GM12878 (cell line): ENCODE measurements at regions not wholly inside any gene's neighbourhood (a gene's known extent, or its start where the extent isn't known, plus 50 kb on each side); places are given as distances from the start of the nearest gene placed in this dataset.

Source experiments
- ATAC-seq: fragments of 200-7000 bp; cut with Tn5 transposase; 3 replicates; pipeline ENCODE4 v1.9.1; 2020; ENCODE audit warnings: mild to moderate bottlenecking, moderate library complexity
- BruUV-seq: library from RNA; stranded (reverse); fragments of 400-500 nt; replicated peaks from 2 replicates; lab custom pipeline; 2021; lab: Mats Ljungman, UMichigan
- CTCF ChIA-PET: fragments of 300-600 bp; sonication (Branson Sonifier 250); formaldehyde crosslinking; extraction: SDS; loops from one replicate; lab custom pipeline; 2021; ENCODE audit warnings: inconsistent platforms; lab: Yijun Ruan, JAX
- POLR2A ChIA-PET: fragments of 350-600 bp; formaldehyde crosslinking; extraction: SDS; loops from one replicate; lab custom pipeline; 2021; ENCODE audit warnings: inconsistent platforms; lab: Charles Lee
- RAD21 ChIA-PET: fragments of 300-600 bp; sonication (Branson Sonifier 250); formaldehyde crosslinking; loops from one replicate; lab custom pipeline; 2023; ENCODE audit warnings: antibody characterized with exemption; ENCODE audit not compliant: unreplicated experiment; lab: Charles Lee
- SMC1A ChIA-PET: fragments of 300-600 bp; sonication (Branson Sonifier 250); formaldehyde crosslinking; loops from one replicate; lab custom pipeline; 2023; ENCODE audit not compliant: unreplicated experiment, uncharacterized antibody; lab: Charles Lee
- DNase-seq: peaks from one replicate; pipeline ENCODE4 v3.0.0-alpha.2; 2011; ENCODE audit warnings: low read depth, low spot score
- FAIRE-seq: peaks from 3 replicates; lab custom pipeline; 2011; peaks lifted over from hg19 to GRCh38; lab: Jason Lieb, UNC
- H2AFZ ChIP-seq: 2 replicates; pipeline ENCODE4 v1.6.0; 2011; ENCODE audit warnings: low read depth, low read length, control low read depth; ENCODE audit not compliant: control insufficient read depth
- H3K27ac ChIP-seq: 2 replicates; pipeline ENCODE4 v1.5.1; 2011; ENCODE audit warnings: control low read depth; ENCODE audit not compliant: control insufficient read depth, insufficient read depth
- H3K27me3 ChIP-seq, 2 experiments: replicated peaks in 1 of 2; 2 replicates each; pipeline versions ENCODE4 v1.6.0 to v1.6.1; 2011; ENCODE audit warnings: low read length in 1 of 2; ENCODE audit not compliant: control insufficient read depth in 2 of 2, insufficient read depth in 2 of 2
- H3K36me3 ChIP-seq, 2 experiments: 2 replicates each; pipeline ENCODE4 v1.5.1; 2011; ENCODE audit warnings: low read length in 1 of 2; ENCODE audit not compliant: control insufficient read depth in 2 of 2, insufficient read depth in 2 of 2
- H3K4me1 ChIP-seq: 2 replicates; pipeline ENCODE4 v1.6.1; 2011; ENCODE audit warnings: mild to moderate bottlenecking, low read length, moderate library complexity, mixed read lengths; ENCODE audit not compliant: control insufficient read depth, insufficient read depth
- H3K4me2 ChIP-seq: 2 replicates; pipeline ENCODE4 v1.6.0; 2011; ENCODE audit warnings: control low read depth; ENCODE audit not compliant: control insufficient read depth, insufficient read depth
- H3K4me3 ChIP-seq: fragments of 200-600 bp; sonication (generic); 2 replicates; pipeline ENCODE4 v1.5.1; 2016
- H3K79me2 ChIP-seq: 2 replicates; pipeline ENCODE4 v1.6.0; 2011; ENCODE audit warnings: low read length; ENCODE audit not compliant: control insufficient read depth, insufficient read depth
- H3K9ac ChIP-seq: 2 replicates; pipeline ENCODE4 v1.8.0; 2011; ENCODE audit warnings: low read length, control low read depth, mixed read lengths; ENCODE audit not compliant: control insufficient read depth, insufficient read depth
- H3K9me3 ChIP-seq: replicated peaks from 3 replicates; pipeline ENCODE4 v1.5.1; 2011; ENCODE audit warnings: mild to moderate bottlenecking, low read length; ENCODE audit not compliant: control insufficient read depth, insufficient read depth
- H4K20me1 ChIP-seq: 2 replicates; pipeline ENCODE4 v1.6.0; 2011; ENCODE audit not compliant: control insufficient read depth, insufficient read depth
- ATF3 ChIP-seq: IDR thresholded peaks from 2 replicates; pipeline ENCODE4 v1.6.1; 2011; ENCODE audit warnings: low read depth, mild to moderate bottlenecking, low read length, moderate library complexity, borderline replicate concordance; ENCODE audit errors: extremely low read depth
- CBFB ChIP-seq: IDR thresholded peaks from 2 replicates; pipeline ENCODE4 v1.6.1; 2016; ENCODE audit warnings: antibody characterized with exemption, low read depth
- CREM ChIP-seq: IDR thresholded peaks from 2 replicates; pipeline ENCODE4 v1.6.1; 2014; ENCODE audit warnings: antibody characterized with exemption, low read depth
- DPF2 ChIP-seq: fragments of 450-650 bp; IDR thresholded peaks from 2 replicates; pipeline ENCODE4 v1.6.1; 2017; ENCODE audit warnings: mild to moderate bottlenecking
- FOXK2 ChIP-seq: fragments of 450-650 bp; IDR thresholded peaks from 2 replicates; pipeline ENCODE4 v1.6.1; 2017; ENCODE audit warnings: mild to moderate bottlenecking, moderate library complexity
- HDAC6 ChIP-seq: fragments of 200-600 bp; sonication (generic); IDR thresholded peaks from one replicate; pipeline ENCODE4 v1.8.0; 2017; ENCODE audit warnings: antibody characterized with exemption; ENCODE audit not compliant: unreplicated experiment
- MLLT1 ChIP-seq: fragments of 450-650 bp; IDR thresholded peaks from 2 replicates; pipeline ENCODE4 v1.6.1; 2016; ENCODE audit warnings: mild to moderate bottlenecking
- MTA2 ChIP-seq: fragments of 450-650 bp; IDR thresholded peaks from 2 replicates; pipeline ENCODE4 v1.6.1; 2016; ENCODE audit warnings: low read depth, mild to moderate bottlenecking, moderate library complexity
- MYB ChIP-seq: fragments of 150-350 bp; IDR thresholded peaks from 2 replicates; pipeline ENCODE4 v1.6.1; 2014; ENCODE audit warnings: mild to moderate bottlenecking, low read depth, low read length, borderline replicate concordance
- MYC ChIP-seq: IDR thresholded peaks from 2 replicates; pipeline ENCODE4 v1.6.1; 2011; ENCODE audit warnings: mild to moderate bottlenecking, low read length, moderate library complexity, inconsistent platforms; ENCODE audit not compliant: insufficient read depth, insufficient replicate concordance, insufficient read length, severe bottlenecking
- NFXL1 ChIP-seq: fragments of 450-650 bp; IDR thresholded peaks from 2 replicates; pipeline ENCODE4 v1.6.1; 2017; ENCODE audit warnings: antibody characterized with exemption, mild to moderate bottlenecking, borderline replicate concordance
- NRF1 ChIP-seq: conservative IDR thresholded peaks from 2 replicates; pipeline ENCODE4 v1.6.1; 2011; ENCODE audit warnings: mild to moderate bottlenecking, low read depth, low read length, improper control_type of control experiment
- SMAD1 ChIP-seq: fragments of 450-650 bp; IDR thresholded peaks from 2 replicates; pipeline ENCODE4 v1.6.1; 2018; ENCODE audit warnings: mild to moderate bottlenecking, low read depth; ENCODE audit not compliant: partially characterized antibody
- SPI1 ChIP-seq: IDR thresholded peaks from 2 replicates; pipeline ENCODE4 v1.6.1; 2011; ENCODE audit warnings: low read depth, mild to moderate bottlenecking, low read length, moderate library complexity, borderline replicate concordance; ENCODE audit not compliant: insufficient read depth
- TAF1 ChIP-seq: IDR thresholded peaks from 2 replicates; pipeline ENCODE4 v1.6.1; 2011; ENCODE audit warnings: mild to moderate bottlenecking, low read depth, low read length, borderline replicate concordance
- WRNIP1 ChIP-seq: IDR thresholded peaks from 2 replicates; pipeline ENCODE4 v1.6.1; 2011; ENCODE audit warnings: low read depth, low read length, improper control_type of control experiment, borderline replicate concordance
- WGBS: methylation state at CpG from one replicate; pipeline ENCODE4 v1.1.6; 2016; ENCODE audit warnings: low lambda C conversion rate; ENCODE audit not compliant: insufficient replicate concordance, insufficient coverage; ENCODE audit errors: missing lambda C conversion rate; 5-methylcytosine and 5-hydroxymethylcytosine counted together
- in situ Hi-C: fragments of 300-500 bp; cut with MboI; formaldehyde crosslinking; loops from 9 replicates; pipeline ENCODE4 v1.14.3; 2018; ENCODE audit warnings: mixed read lengths
- intact Hi-C: fragments of 100-400 bp; cut with micrococcal nuclease; formaldehyde crosslinking; loops from one replicate; pipeline ENCODE4 v1.14.2; 2022; ENCODE audit not compliant: unreplicated experiment

DNA sequence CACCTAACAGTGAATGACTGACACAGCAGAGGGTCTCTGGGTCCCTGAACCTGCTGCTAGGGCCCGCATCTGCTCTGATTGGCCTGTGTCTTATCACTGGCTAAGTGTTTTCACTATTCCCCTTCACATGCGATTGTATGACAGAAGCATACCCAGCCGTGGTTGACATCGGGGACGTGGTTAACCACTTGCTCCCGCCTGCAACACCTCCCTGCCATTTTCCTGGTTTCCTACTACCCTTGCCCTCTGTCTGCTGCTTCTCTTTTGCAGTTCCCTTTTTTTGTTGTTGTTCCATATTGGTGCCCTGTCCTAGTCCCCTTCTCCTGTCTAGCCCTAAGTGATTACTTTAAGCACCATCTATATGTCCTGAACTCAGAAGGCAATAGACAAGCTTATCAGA lies 177.0 kb downstream of the RGS9 start:
- peaks cover 2 to 12% of the 10 kb centered on the region in 2 experiments; a peak in 2 of 4 replicates for H3K27me3 ChIP-seq
- no peak overlapping the region for H3K4me2 ChIP-seq
- H3K79me2 ChIP-seq, result no peaks in the 10 kb centered on the region
- ChIA-PET RAD21 (no interaction called here), CTCF (interaction anchor here (1.3 kb wide), 1 partner anchor 851 kb away, joined by 3 read pairs; no protein-coding TSS in a partner anchor), POLR2A (no interaction called here), SMC1A (interaction anchor here (0.5 kb wide), 1 partner anchor 655 kb away, joined by 3 read pairs; no protein-coding TSS in a partner anchor)
- FAIRE-seq (no peak), DNase-seq (no peak), ATAC-seq (no peak)
- in situ Hi-C loops (no loop called here), intact Hi-C loops (no loop called here)
- H3K9me3 ChIP-seq, result no peaks in the 10 kb centered on the region
- H3K4me1 ChIP-seq, result no peaks in the 10 kb centered on the region
- WGBS, result 0% methylated on average over 6 of the region's 6 CpGs
- H3K27ac ChIP-seq, result no peak overlapping the region
- no peaks in the 10 kb centered on the region for H3K36me3 ChIP-seq
- H4K20me1 ChIP-seq, result no peaks in the 10 kb centered on the region
- H3K9ac ChIP-seq, result no peak overlapping the region
- TF ChIP-seq MLLT1 (no peak), SPI1 (peak; percentile 11; the same call in 1 of the 2 replicates)
- no TSS peak for BruUV-seq
- no peak overlapping the region for H3K4me3 ChIP-seq
- no peak overlapping the region for H2AFZ ChIP-seq

DNA sequence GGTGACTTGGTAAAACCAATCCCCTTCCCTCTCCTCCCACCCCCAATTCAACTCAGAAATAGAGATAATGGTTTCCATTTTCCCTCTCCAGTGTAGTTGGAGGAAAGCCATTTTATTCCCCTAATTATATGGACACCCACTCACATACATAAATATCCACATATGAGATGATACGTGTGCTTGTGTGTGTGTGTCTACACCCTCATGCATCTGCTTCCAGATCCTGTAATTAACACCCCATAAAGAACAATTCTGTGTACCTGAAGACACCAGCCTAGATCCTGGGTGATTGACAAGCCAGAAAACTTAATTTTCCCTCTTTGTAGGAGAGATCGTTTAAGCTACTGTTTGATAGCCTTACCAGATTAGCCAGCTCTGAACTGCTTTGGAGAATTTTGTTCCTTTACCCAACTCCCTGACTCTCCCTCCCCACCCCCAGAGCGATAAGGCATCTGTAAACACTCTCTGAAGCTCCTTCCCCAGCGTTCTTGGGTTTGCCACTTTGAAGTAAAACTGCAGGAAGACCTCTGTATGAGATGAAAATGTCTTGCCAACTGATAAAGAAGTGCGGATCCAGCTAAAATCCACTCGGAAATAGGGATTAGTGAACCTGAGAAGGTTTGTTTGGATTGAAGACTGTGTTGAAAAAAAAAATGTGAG lies 175.7 kb downstream of the RGS9 start:
- H3K79me2 ChIP-seq, result no peaks in the 10 kb centered on the region
- no peak overlapping the region for H2AFZ ChIP-seq
- ChIA-PET CTCF (no interaction called here), POLR2A (interaction anchor here (0.7 kb wide), 1 partner anchor 1267 kb away, joined by 4 read pairs; no protein-coding TSS in a partner anchor), RAD21 (no interaction called here), SMC1A (interaction anchor here (0.6 to 1.3 kb wide), 3 partner anchors 19 to 1333 kb away, joined by 3 read pairs; no protein-coding TSS in a partner anchor)
- DNase-seq (no peak), FAIRE-seq (no peak), ATAC-seq (no peak)
- peaks cover 2 to 12% of the 10 kb centered on the region in 2 experiments; a peak in 3 of 4 replicates for H3K27me3 ChIP-seq
- BruUV-seq, result no TSS peak
- H3K4me1 ChIP-seq, result no peaks in the 10 kb centered on the region
- in situ Hi-C loops (no loop called here), intact Hi-C loops (no loop called here)
- H3K9ac ChIP-seq, result no peak overlapping the region
- H4K20me1 ChIP-seq, result no peaks in the 10 kb centered on the region
- H3K36me3 ChIP-seq, result no peaks in the 10 kb centered on the region
- 4% methylated on average over 6 of the region's 6 CpGs for WGBS
- no peaks in the 10 kb centered on the region for H3K9me3 ChIP-seq
- H3K4me2 ChIP-seq, result no peak overlapping the region
- H3K4me3 ChIP-seq, result no peak overlapping the region
- H3K27ac ChIP-seq, result no peak overlapping the region
- TF ChIP-seq CBFB (no peak), SMAD1 (no peak), HDAC6 (no peak), MYB (no peak), NFXL1 (no peak), FOXK2 (no peak), MTA2 (no peak), MYC (no peak), WRNIP1 (no peak), ATF3 (no peak), NRF1 (no peak), DPF2 (no peak), TAF1 (no peak), CREM (no peak)
